HEK293T (cell line): ENCODE measurements at regions not wholly inside any gene's neighbourhood (a gene's known extent, or its start where the extent isn't known, plus 50 kb on each side); places are given as distances from the start of the nearest gene placed in this dataset.

ENCODE experiments used
- CTCF ChIA-PET: fragments of 350-600 bp; formaldehyde crosslinking; extraction: SDS; loops from one replicate; lab custom pipeline; 2021; ENCODE audit warnings: antibody characterized with exemption, inconsistent platforms; lab: Yijun Ruan, JAX
- POLR2A ChIA-PET: fragments of 350-600 bp; formaldehyde crosslinking; extraction: SDS; loops from one replicate; lab custom pipeline; 2020; ENCODE audit warnings: antibody characterized with exemption, inconsistent platforms; lab: Yijun Ruan, JAX
- DNase-seq: peaks from one replicate; pipeline ENCODE4 v3.0.0; 2012; ENCODE audit warnings: mixed read lengths; ENCODE audit errors: extremely low spot score
- ARNT ChIP-seq: fragments of 450-650 bp; IDR thresholded peaks from 2 replicates; pipeline ENCODE4 v1.6.1; 2017; ENCODE audit warnings: mild to moderate bottlenecking
- BHLHE40 ChIP-seq: fragments of 450-650 bp; IDR thresholded peaks from 2 replicates; pipeline ENCODE4 v1.6.1; 2016; ENCODE audit warnings: mild to moderate bottlenecking, moderate library complexity, borderline replicate concordance
- CTBP1 ChIP-seq: fragments of 450-650 bp; IDR thresholded peaks from 2 replicates; pipeline ENCODE4 v1.6.1; 2016; ENCODE audit warnings: borderline replicate concordance
- ELF4 ChIP-seq: fragments of 450-650 bp; IDR thresholded peaks from 2 replicates; pipeline ENCODE4 v1.6.1; 2017; ENCODE audit warnings: antibody characterized with exemption
- FOXA1 ChIP-seq: fragments of 450-650 bp; IDR thresholded peaks from 2 replicates; pipeline ENCODE4 v1.6.1; 2016; ENCODE audit warnings: mild to moderate bottlenecking
- FOXK2 ChIP-seq: fragments of 450-650 bp; IDR thresholded peaks from 2 replicates; pipeline ENCODE4 v1.6.1; 2016; ENCODE audit warnings: mild to moderate bottlenecking
- FOXM1 ChIP-seq: fragments of 450-650 bp; IDR thresholded peaks from 2 replicates; pipeline ENCODE4 v1.6.1; 2017; ENCODE audit warnings: mild to moderate bottlenecking, borderline replicate concordance
- HDGF ChIP-seq: fragments of 450-650 bp; IDR thresholded peaks from 2 replicates; pipeline ENCODE4 v1.6.1; 2017; ENCODE audit warnings: antibody characterized with exemption, borderline replicate concordance
- L3MBTL2 ChIP-seq: fragments of 450-650 bp; conservative IDR thresholded peaks from 2 replicates; pipeline ENCODE4 v1.6.1; 2016; ENCODE audit warnings: mild to moderate bottlenecking
- LEF1 ChIP-seq: fragments of 450-650 bp; IDR thresholded peaks from 2 replicates; pipeline ENCODE4 v1.6.1; 2017; ENCODE audit warnings: mild to moderate bottlenecking, borderline replicate concordance
- NFRKB ChIP-seq: fragments of 450-650 bp; IDR thresholded peaks from 2 replicates; pipeline ENCODE4 v1.6.1; 2016; ENCODE audit warnings: mild to moderate bottlenecking, moderate library complexity
- PKNOX1 ChIP-seq: fragments of 450-650 bp; IDR thresholded peaks from 2 replicates; pipeline ENCODE4 v1.6.1; 2016
- SP1 ChIP-seq: fragments of 450-650 bp; IDR thresholded peaks from 2 replicates; pipeline ENCODE4 v1.6.1; 2017
- SUZ12 ChIP-seq: fragments of 450-650 bp; IDR thresholded peaks from 2 replicates; pipeline ENCODE4 v1.6.1; 2016; ENCODE audit warnings: mild to moderate bottlenecking
- TARDBP ChIP-seq: fragments of 450-650 bp; IDR thresholded peaks from 2 replicates; pipeline ENCODE4 v1.6.1; 2016
- ZNF384 ChIP-seq: fragments of 450-650 bp; IDR thresholded peaks from 2 replicates; pipeline ENCODE4 v1.6.1; 2016

GRCh38 chr6:9361749-9362148 is 926.4 kb upstream of the SLC35B3 start:
- no peak for TF ChIP-seq FOXM1
- TF ChIP-seq FOXK2: no peak
- no peak for TF ChIP-seq BHLHE40
- TF ChIP-seq L3MBTL2: no peak
- no peak for TF ChIP-seq ELF4
- CTCF ChIA-PET: no interaction called here
- DNase-seq: no peak
- POLR2A ChIA-PET: no interaction called here

DNA sequence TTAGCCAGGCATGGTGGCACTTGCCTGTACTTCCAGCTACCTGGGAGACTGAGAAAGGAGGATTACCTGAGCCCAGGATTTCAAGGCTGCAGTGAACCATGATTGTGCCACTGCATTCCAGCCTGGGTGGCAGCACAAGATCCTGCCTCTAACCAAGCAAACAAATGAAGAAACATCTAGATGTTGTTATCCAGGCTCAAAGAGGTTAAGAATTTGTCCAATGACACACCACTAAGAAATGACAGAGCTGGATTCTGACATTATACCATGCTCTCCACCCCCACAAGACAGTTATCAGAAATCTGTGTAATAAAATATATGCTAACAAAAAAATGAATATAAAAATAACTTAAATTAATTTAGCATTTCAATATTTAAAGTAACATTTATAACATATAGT is 925.5 kb upstream of the SLC35B3 start:
- POLR2A ChIA-PET: no interaction called here
- no peak for TF ChIP-seq SUZ12
- TF ChIP-seq ZNF384: no peak
- no peak for TF ChIP-seq L3MBTL2
- TF ChIP-seq FOXK2: no peak
- TF ChIP-seq ELF4: no peak
- TF ChIP-seq PKNOX1: no peak
- TF ChIP-seq ARNT: no peak
- TF ChIP-seq CTBP1: no peak
- TF ChIP-seq HDGF: no peak
- TF ChIP-seq NFRKB: no peak
- TF ChIP-seq SP1: no peak
- no peak for TF ChIP-seq TARDBP
- no peak for TF ChIP-seq LEF1
- no peak for TF ChIP-seq FOXA1
- TF ChIP-seq FOXM1: no peak
- no peak for DNase-seq
- CTCF ChIA-PET: no interaction called here

DNA sequence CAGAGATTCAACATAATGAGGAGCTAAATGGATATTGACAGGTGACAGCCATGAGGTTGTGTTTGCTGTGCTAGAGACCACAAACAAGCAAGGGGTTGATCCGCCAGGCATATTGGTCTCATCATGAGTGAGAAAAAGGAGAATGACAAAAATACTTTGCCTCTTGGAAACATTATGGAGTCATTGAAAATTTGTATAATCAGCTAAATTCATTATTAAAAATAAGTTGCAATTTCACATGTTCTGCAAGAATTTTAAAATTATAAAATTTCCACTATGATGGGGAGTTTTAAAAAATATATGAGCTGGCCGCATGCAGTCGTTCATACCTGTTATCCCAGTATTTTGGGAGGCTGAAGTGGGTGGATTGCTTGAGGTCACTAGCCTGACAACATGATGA is 912.3 kb upstream of the SLC35B3 start:
- no peak for DNase-seq
- ChIA-PET CTCF (no interaction called here), POLR2A (interaction anchor here (0.8 kb wide), 1 partner anchor 15 kb away, joined by 3 read pairs; no protein-coding TSS in a partner anchor)
- TF ChIP-seq ELF4 (no peak), FOXK2 (no peak), SP1 (no peak), L3MBTL2 (no peak), CTBP1 (no peak), TARDBP (no peak), FOXM1 (no peak), ZNF384 (no peak), PKNOX1 (no peak), SUZ12 (no peak), HDGF (no peak), LEF1 (no peak)

DNA sequence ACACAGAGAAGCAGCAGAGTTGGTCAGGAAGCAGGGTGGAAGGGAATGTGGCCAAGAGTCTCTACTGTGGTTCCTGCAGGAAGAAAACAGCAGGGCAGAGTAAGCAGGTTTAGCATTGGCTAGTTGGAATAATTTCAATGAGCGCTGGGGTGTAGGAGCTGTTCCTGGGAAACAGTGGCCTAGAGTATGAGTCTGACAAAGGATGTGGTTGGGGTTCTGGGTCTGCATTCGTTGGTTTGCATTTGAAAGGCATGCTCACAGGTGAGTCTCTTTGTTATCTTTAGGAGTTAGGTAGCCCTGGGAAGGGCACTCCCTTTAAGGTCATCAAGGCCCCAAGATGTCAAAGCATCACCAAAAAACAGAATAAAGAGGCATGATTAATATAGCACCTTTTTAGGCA is 911.6 kb upstream of the SLC35B3 start:
- TF ChIP-seq SUZ12 (no peak), BHLHE40 (no peak), TARDBP (no peak)
- DNase-seq: no peak
- CTCF ChIA-PET: no interaction called here
- POLR2A ChIA-PET: no interaction called here

DNA sequence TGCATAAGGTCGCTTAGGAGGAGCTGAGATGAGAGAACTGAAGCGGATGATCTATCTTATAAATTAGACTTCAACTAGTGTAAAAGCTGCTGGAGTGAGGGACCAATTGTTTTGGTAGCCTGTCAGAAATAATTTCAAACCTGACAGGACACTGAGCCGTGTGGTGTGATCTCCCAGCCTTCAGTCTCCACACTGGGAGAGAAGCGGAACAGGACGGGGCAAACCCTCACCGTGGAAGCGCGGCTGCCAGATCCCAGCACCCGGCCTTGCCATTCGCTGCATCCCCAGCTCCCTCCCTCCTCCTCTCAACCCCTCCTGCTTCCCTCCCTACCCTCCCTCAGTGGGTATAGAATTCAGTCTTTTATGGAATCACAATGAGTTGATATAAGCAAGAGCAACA is 900.1 kb upstream of the SLC35B3 start:
- CTCF ChIA-PET: no interaction called here
- no peak for DNase-seq
- TF ChIP-seq BHLHE40 (no peak), FOXK2 (no peak), NFRKB (no peak), FOXM1 (no peak), ARNT (no peak), LEF1 (no peak), SP1 (no peak), TARDBP (no peak), ZNF384 (no peak), SUZ12 (no peak), FOXA1 (no peak), CTBP1 (no peak), ELF4 (no peak), L3MBTL2 (no peak), HDGF (no peak), PKNOX1 (no peak)
- POLR2A ChIA-PET: no interaction called here

DNA sequence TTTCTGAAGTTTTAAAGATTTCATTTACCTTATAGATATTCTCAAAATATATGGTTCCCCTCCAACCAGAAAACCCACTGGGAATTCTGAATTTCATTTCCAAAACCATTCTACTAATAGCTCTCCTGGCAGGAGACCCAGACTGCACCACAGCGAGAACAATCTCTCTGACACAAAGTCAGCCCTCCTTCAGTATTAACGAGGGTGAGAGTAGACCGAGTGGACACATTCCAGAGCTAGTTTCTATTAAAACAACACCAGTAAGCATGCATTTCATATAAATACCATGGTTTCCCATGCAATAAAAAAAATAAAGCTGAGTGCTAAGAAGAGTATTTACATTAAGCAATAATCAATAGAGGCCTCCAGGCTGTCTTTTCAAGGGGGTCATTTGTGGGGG is 899.6 kb upstream of the SLC35B3 start:
- no peak for DNase-seq
- TF ChIP-seq L3MBTL2 (no peak), LEF1 (no peak), SP1 (no peak), ZNF384 (no peak), PKNOX1 (no peak), ELF4 (no peak), NFRKB (no peak), FOXA1 (no peak), SUZ12 (no peak), FOXM1 (no peak), ARNT (no peak), HDGF (no peak), TARDBP (no peak), FOXK2 (no peak), BHLHE40 (no peak), CTBP1 (no peak)
- CTCF ChIA-PET: no interaction called here
- POLR2A ChIA-PET: no interaction called here
